Ishikawa (cell line): ENCODE measurements at regions not wholly inside any gene's neighbourhood (a gene's known extent, or its start where the extent isn't known, plus 50 kb on each side); places are given as distances from the start of the nearest gene placed in this dataset.

Source experiments
- CREB1 ChIP-seq: IDR thresholded peaks from 2 replicates; pipeline ENCODE4 v1.6.1; 2012; ENCODE audit warnings: low read depth
- EGR1 ChIP-seq: IDR thresholded peaks from 2 replicates; pipeline ENCODE4 v1.6.1; 2012
- EP300 ChIP-seq: IDR thresholded peaks from 2 replicates; pipeline ENCODE4 v1.6.1; 2012; ENCODE audit warnings: borderline replicate concordance
- MAX ChIP-seq: IDR thresholded peaks from 2 replicates; pipeline ENCODE4 v1.6.1; 2012
- NFIC ChIP-seq: IDR thresholded peaks from 2 replicates; pipeline ENCODE4 v1.6.1; 2012
- TAF1 ChIP-seq: IDR thresholded peaks from 2 replicates; pipeline ENCODE4 v1.6.1; 2012; ENCODE audit warnings: low read depth, mild to moderate bottlenecking
- TCF12 ChIP-seq: IDR thresholded peaks from 2 replicates; pipeline ENCODE4 v1.6.1; 2012; ENCODE audit warnings: low read depth
- TEAD4 ChIP-seq: IDR thresholded peaks from 2 replicates; pipeline ENCODE4 v1.6.1; 2012
- YY1 ChIP-seq: IDR thresholded peaks from 2 replicates; pipeline ENCODE4 v1.6.1; 2012; ENCODE audit warnings: low read depth
- TF ChIP-seq, protein P1 (sequence below): IDR thresholded peaks from 2 replicates; pipeline ENCODE4 v1.6.1; 2012
- TF ChIP-seq, protein P2 (sequence below): IDR thresholded peaks from 2 replicates; pipeline ENCODE4 v1.6.1; 2012; ENCODE audit warnings: low read depth, mild to moderate bottlenecking

- TF ChIP-seq EGR1: no peak
- no peak for TF ChIP-seq TAF1
- no peak for TF ChIP-seq MAX
- TF ChIP-seq, protein P1, sequence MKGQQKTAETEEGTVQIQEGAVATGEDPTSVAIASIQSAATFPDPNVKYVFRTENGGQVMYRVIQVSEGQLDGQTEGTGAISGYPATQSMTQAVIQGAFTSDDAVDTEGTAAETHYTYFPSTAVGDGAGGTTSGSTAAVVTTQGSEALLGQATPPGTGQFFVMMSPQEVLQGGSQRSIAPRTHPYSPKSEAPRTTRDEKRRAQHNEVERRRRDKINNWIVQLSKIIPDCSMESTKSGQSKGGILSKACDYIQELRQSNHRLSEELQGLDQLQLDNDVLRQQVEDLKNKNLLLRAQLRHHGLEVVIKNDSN: no peak
- TF ChIP-seq, protein P2, sequence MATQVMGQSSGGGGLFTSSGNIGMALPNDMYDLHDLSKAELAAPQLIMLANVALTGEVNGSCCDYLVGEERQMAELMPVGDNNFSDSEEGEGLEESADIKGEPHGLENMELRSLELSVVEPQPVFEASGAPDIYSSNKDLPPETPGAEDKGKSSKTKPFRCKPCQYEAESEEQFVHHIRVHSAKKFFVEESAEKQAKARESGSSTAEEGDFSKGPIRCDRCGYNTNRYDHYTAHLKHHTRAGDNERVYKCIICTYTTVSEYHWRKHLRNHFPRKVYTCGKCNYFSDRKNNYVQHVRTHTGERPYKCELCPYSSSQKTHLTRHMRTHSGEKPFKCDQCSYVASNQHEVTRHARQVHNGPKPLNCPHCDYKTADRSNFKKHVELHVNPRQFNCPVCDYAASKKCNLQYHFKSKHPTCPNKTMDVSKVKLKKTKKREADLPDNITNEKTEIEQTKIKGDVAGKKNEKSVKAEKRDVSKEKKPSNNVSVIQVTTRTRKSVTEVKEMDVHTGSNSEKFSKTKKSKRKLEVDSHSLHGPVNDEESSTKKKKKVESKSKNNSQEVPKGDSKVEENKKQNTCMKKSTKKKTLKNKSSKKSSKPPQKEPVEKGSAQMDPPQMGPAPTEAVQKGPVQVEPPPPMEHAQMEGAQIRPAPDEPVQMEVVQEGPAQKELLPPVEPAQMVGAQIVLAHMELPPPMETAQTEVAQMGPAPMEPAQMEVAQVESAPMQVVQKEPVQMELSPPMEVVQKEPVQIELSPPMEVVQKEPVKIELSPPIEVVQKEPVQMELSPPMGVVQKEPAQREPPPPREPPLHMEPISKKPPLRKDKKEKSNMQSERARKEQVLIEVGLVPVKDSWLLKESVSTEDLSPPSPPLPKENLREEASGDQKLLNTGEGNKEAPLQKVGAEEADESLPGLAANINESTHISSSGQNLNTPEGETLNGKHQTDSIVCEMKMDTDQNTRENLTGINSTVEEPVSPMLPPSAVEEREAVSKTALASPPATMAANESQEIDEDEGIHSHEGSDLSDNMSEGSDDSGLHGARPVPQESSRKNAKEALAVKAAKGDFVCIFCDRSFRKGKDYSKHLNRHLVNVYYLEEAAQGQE: no peak
- no peak for TF ChIP-seq NFIC
- TF ChIP-seq TEAD4: no peak
- TF ChIP-seq EP300: no peak
- no peak for TF ChIP-seq YY1
- no peak for TF ChIP-seq CREB1
- no peak for TF ChIP-seq TCF12
These were observed 61.8 kb upstream of the DOCK1 start for GRCh38 chr10:126843299-126843934.
